Right atrium auricular region (tissue), 2 donors: ENCODE measurements at regions not wholly inside any gene's neighbourhood (a gene's known extent, or its start where the extent isn't known, plus 50 kb on each side); places are given as distances from the start of the nearest gene placed in this dataset.

Experiments used
- DNase-seq: peaks from one replicate; pipeline ENCODE4 v3.0.0-alpha.2; 2019; ENCODE audit warnings: low spot score
- H3K27ac ChIP-seq, 2 donors: fragments of 200-600 bp; sonication (generic); 1 replicate in 1 of 2; 2 replicates in 1 of 2; pipeline ENCODE4 v1.5.1; 2016 to 2019
- H3K27me3 ChIP-seq, 2 donors: fragments of 200-600 bp; sonication (generic); one replicate each; pipeline versions ENCODE4 v1.5.1 to v1.6.0; 2017 to 2019
- H3K36me3 ChIP-seq: fragments of 200-600 bp; sonication (generic); one replicate; pipeline ENCODE4 v1.5.1; 2016
- H3K4me1 ChIP-seq, 2 donors: fragments of 200-600 bp; sonication (generic); one replicate each; pipeline versions ENCODE4 v1.5.1 to v1.6.0; 2017 to 2019
- H3K4me3 ChIP-seq, 2 donors: fragments of 200-600 bp; sonication (generic); 1 replicate in 1 of 2; 2 replicates in 1 of 2; pipeline ENCODE4 v1.5.1; 2017 to 2019; ENCODE audit warnings: mild to moderate bottlenecking in 1 of 2, moderate library complexity in 1 of 2
- H3K9me3 ChIP-seq, 2 donors: fragments of 200-600 bp; sonication (generic); one replicate each; pipeline ENCODE4 v1.5.1; 2019
- CTCF ChIP-seq, 2 donors: fragments of 200-600 bp; sonication (generic); IDR thresholded peaks; one replicate each; pipeline ENCODE4 v1.5.1; 2019; ENCODE audit warnings: antibody characterized with exemption in 2 of 2

GRCh38 chr4:33661636-33662035, 2582.7 kb downstream of the ARAP2 start:
- no peaks in the 10 kb centered on the region for H3K4me1 ChIP-seq
- TF ChIP-seq CTCF (IDR thresholded peaks at IDR 0.05): no peak
- no peak overlapping the region for H3K4me3 ChIP-seq
- no peak for DNase-seq
- H3K36me3 ChIP-seq: no peaks in the 10 kb centered on the region
- H3K27me3 ChIP-seq: no peaks in the 10 kb centered on the region
- peaks cover 0 to 12% of the 10 kb centered on the region in 2 donors for H3K9me3 ChIP-seq
- H3K27ac ChIP-seq: no peak overlapping the region

- no peak for TF ChIP-seq CTCF (IDR thresholded peaks at IDR 0.05)
- no peaks in the 10 kb centered on the region for H3K27me3 ChIP-seq
Observed at GRCh38 chr4:33685939-33686338, 2558.4 kb downstream of the ARAP2 start.

GRCh38 chr4:33696041-33696440, 2548.3 kb downstream of the ARAP2 start:
- peaks cover 0 to 4% of the 10 kb centered on the region in 2 donors for H3K9me3 ChIP-seq
- no peak for TF ChIP-seq CTCF (IDR thresholded peaks at IDR 0.05)
- no peak overlapping the region for H3K27ac ChIP-seq
- H3K27me3 ChIP-seq: no peaks in the 10 kb centered on the region
- H3K36me3 ChIP-seq: no peaks in the 10 kb centered on the region
- no peak overlapping the region for H3K4me3 ChIP-seq
- no peaks in the 10 kb centered on the region for H3K4me1 ChIP-seq
- no peak for DNase-seq

More at GRCh38 chr4:33685939-33686338, 2558.4 kb downstream of the ARAP2 start:
- Histone ChIP-seq H3K9me3 (peaks cover 0 to 8% of the 10 kb centered on the region in 2 donors), H3K4me3 (no peak overlapping the region), H3K4me1 (no peaks in the 10 kb centered on the region), H3K36me3 (no peaks in the 10 kb centered on the region), H3K27ac (no peak overlapping the region)
- no peak for DNase-seq

DNA sequence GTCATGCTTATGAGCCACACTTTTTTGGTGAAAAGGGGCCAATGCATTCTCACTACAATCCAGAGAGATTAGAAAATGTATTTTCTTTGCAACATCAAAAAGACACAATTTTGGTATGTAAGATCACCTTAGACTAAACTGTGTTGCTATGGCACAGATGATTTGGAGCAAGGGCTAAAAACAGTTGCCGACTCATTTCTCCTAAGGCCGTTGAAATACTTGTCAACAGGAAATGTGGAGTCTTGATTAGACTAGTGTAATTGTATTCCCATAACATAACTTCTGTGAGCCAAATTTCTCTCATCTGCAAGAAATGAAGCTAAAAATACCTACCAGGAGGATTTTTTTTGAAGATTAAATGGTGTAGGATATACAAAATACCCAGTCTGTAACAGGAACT, 2547.7 kb downstream of the ARAP2 start:
- Histone ChIP-seq H3K36me3 (no peaks in the 10 kb centered on the region), H3K9me3 (peaks cover 0 to 4% of the 10 kb centered on the region in 2 donors), H3K4me3 (no peak overlapping the region), H3K27ac (no peak overlapping the region), H3K27me3 (no peaks in the 10 kb centered on the region), H3K4me1 (no peaks in the 10 kb centered on the region)
- no peak for DNase-seq
- TF ChIP-seq CTCF (IDR thresholded peaks at IDR 0.05): no peak

DNA sequence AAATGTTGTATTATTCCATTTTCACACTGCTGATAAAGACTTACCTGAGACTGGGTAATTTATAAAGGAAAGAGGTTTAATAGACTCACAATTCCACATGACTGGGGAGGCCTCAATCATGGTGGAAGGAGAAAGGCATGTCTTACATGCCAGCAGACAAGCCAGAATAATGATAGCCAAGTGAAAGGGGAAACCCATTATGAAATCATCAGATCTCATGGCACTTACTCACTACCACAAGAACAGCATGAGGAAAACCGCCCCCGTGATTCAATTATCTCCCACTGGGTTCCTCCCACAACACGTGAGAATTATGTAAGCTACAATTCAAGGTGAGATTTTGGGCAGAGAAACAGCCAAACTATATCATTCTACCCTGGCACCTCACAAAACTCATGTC, 2535.1 kb downstream of the ARAP2 start:
- Histone ChIP-seq H3K9me3 (peaks cover 0 to 23% of the 10 kb centered on the region in 2 donors), H3K27me3 (no peaks in the 10 kb centered on the region), H3K4me3 (no peak overlapping the region), H3K4me1 (no peaks in the 10 kb centered on the region), H3K36me3 (no peaks in the 10 kb centered on the region), H3K27ac (no peak overlapping the region)
- DNase-seq: no peak
- no peak for TF ChIP-seq CTCF (IDR thresholded peaks at IDR 0.05)

DNA sequence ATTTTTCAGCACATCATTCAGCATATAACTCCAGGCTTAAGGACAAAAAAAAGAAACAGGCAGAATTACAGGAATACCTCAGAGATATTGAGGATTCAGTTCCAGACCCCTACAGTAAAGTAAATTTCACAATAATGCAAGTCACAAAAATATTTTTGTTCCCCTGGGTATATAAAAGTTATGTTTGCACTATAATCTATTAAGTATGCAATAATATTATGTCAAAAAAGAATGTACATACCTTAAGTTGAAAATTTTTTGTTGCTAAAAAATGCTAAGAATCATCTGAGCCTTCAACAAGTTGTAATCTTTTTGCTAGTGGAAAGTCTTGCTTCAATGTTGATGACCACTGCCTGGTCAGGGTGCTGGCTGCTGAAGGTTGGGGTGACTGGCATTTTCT, 2532.5 kb downstream of the ARAP2 start:
- TF ChIP-seq CTCF (IDR thresholded peaks at IDR 0.05): no peak
- Histone ChIP-seq H3K4me1 (no peaks in the 10 kb centered on the region), H3K4me3 (no peak overlapping the region), H3K27ac (no peak overlapping the region), H3K36me3 (no peaks in the 10 kb centered on the region), H3K9me3 (peaks cover 0 to 3% of the 10 kb centered on the region in 2 donors), H3K27me3 (no peaks in the 10 kb centered on the region)
- DNase-seq: no peak
